IPS DF 6.9 (cell line): ENCODE measurements at regions not wholly inside any gene's neighbourhood (a gene's known extent, or its start where the extent isn't known, plus 50 kb on each side); places are given as distances from the start of the nearest gene placed in this dataset.

Experiments used
- DNase-seq: peaks from one replicate; pipeline ENCODE4 v3.0.0-alpha.2; 2013; ENCODE audit warnings: low read depth, low spot score
- H3K27ac ChIP-seq: one replicate; pipeline ENCODE4 v1.5.1; 2013; ENCODE audit warnings: low read length, control low read depth
- H3K27me3 ChIP-seq: 2 replicates; pipeline ENCODE4 v1.6.1; 2013; ENCODE audit warnings: mild to moderate bottlenecking, low read length; ENCODE audit not compliant: control insufficient read depth, insufficient read depth
- H3K36me3 ChIP-seq: 2 replicates; pipeline ENCODE4 v1.6.1; 2013; ENCODE audit warnings: low read length; ENCODE audit not compliant: control insufficient read depth, insufficient read depth
- H3K4me1 ChIP-seq: 2 replicates; pipeline ENCODE4 v1.6.1; 2013; ENCODE audit warnings: low read length; ENCODE audit not compliant: control insufficient read depth, insufficient read depth
- H3K4me3 ChIP-seq: 2 replicates; pipeline ENCODE4 v1.5.1; 2013; ENCODE audit warnings: mild to moderate bottlenecking, low read length
- H3K9me3 ChIP-seq: 2 replicates; pipeline ENCODE4 v1.6.1; 2013; ENCODE audit warnings: low read length, inconsistent platforms; ENCODE audit not compliant: control insufficient read depth, insufficient read depth
- WGBS: extraction: QIAGEN DNeasy Blood & Tissue Kit; methylation state at CpG from one replicate; pipeline ENCODE4 v1.1.7; 2013; ENCODE audit warnings: mixed read lengths, missing lambda C conversion rate; ENCODE audit not compliant: insufficient read length, insufficient coverage; 5-methylcytosine and 5-hydroxymethylcytosine counted together

DNA sequence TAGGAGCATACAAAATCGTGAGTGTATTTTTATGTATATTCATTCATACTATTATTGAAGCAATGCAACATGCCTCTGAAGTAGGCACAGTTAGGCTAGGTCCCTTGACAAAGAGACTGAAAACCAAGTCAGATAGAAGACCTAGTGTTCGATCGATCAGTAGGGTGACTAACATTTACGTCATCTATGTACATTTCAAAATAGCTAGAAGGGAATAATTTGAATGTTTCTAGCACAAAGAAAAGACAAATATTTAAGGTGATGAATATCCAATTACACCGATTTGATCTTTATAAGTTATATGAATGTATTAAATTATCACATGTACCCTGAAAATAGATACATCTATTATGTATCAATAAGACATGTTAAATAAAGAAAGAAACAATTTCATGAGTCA lies 610.1 kb downstream of the TOX3 start:
- WGBS: no CpG with 5 or more reads among the region's 5 CpGs
- no peaks in the 10 kb centered on the region for H3K36me3 ChIP-seq

DNA sequence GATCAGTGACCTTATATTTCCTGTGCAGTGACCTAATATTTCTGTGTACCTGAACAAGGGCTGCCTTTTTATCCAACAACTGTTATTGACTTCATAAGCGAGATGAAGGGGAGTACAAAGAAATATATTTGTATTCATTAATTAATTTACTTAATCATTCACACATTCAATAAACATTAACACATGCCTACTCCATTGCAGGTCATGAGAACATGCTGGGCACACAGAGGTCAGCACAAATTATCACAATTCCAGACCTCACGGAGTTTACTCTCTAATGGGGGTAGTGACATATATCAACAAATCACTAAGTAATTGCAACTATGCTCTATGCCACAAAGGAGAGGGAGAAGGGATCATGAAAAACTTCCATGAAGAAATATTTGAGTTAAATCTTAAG lies 614.6 kb downstream of the TOX3 start:
- no peak for DNase-seq
- Histone ChIP-seq H3K4me1 (no peaks in the 10 kb centered on the region), H3K27ac (no peak overlapping the region), H3K36me3 (no peaks in the 10 kb centered on the region), H3K27me3 (no peaks in the 10 kb centered on the region), H3K9me3 (no peaks in the 10 kb centered on the region), H3K4me3 (no peak overlapping the region)
- no CpG with 5 or more reads among the region's 2 CpGs for WGBS

More for the DNA sequence above, 610.1 kb downstream of the TOX3 start:
- H3K4me1 ChIP-seq: peaks cover 6% of the 10 kb centered on the region
- DNase-seq: no peak
- no peaks in the 10 kb centered on the region for H3K27me3 ChIP-seq
- H3K4me3 ChIP-seq: no peak overlapping the region
- no peak overlapping the region for H3K27ac ChIP-seq
- no peaks in the 10 kb centered on the region for H3K9me3 ChIP-seq

DNA sequence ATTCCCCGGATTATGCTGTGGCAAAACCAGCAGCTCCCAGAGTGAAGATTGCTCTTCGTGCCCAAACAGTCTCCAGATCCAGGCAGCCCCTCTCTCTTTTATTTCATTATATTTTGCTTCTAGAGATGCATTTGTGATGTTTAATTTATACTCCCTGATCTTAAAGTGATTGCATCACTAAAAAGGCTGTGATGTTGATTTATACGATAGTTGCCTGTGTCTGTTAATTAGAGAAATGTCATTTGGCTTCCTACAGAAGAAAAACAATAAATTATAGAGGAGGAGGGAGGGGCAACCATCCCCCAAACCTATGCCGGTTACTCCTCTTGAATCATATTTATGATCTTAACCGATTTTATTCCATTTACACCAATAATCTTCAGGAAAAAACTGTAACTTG lies 615.3 kb downstream of the TOX3 start:
- no CpG with 5 or more reads among the region's 5 CpGs for WGBS
- H3K27ac ChIP-seq: no peak overlapping the region
- no peak for DNase-seq

DNA sequence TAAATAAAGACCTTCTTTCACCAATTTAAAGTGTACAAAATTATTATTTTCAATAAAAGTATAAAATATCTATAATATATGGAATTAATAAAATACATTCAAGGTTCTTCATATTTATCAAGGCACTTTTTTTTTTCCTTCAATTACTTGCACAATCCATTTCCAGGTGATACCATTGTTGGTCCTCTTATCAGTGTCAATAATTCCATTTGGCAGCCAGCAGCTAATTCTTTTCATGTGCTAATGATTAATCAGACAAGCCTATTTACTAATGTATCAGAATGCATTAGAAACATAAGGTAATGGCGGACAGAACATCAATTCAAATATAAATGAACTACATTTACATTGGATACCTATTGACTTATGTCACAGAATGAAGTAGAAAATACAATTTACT lies 622.2 kb downstream of the TOX3 start:
- no peak for DNase-seq
- H3K27ac ChIP-seq: no peak overlapping the region
- no peaks in the 10 kb centered on the region for H3K36me3 ChIP-seq
- no peaks in the 10 kb centered on the region for H3K4me1 ChIP-seq
- H3K4me3 ChIP-seq: no peak overlapping the region
- no peaks in the 10 kb centered on the region for H3K27me3 ChIP-seq
- no peaks in the 10 kb centered on the region for H3K9me3 ChIP-seq
- WGBS: no CpG with 5 or more reads among the region's 1 CpG

More for the DNA sequence above, 615.3 kb downstream of the TOX3 start:
- H3K4me3 ChIP-seq: no peak overlapping the region
- H3K27me3 ChIP-seq: no peaks in the 10 kb centered on the region
- H3K4me1 ChIP-seq: no peaks in the 10 kb centered on the region
- no peaks in the 10 kb centered on the region for H3K36me3 ChIP-seq
- H3K9me3 ChIP-seq: no peaks in the 10 kb centered on the region

- Histone ChIP-seq H3K4me1 (no peaks in the 10 kb centered on the region), H3K27me3 (no peaks in the 10 kb centered on the region), H3K9me3 (no peaks in the 10 kb centered on the region), H3K27ac (no peak overlapping the region), H3K4me3 (no peak overlapping the region), H3K36me3 (no peaks in the 10 kb centered on the region)
- DNase-seq: no peak
- WGBS: no CpG with 5 or more reads among the region's 3 CpGs
Measured at GRCh38 chr16:51922476-51922875, 624.5 kb downstream of the TOX3 start.

DNA sequence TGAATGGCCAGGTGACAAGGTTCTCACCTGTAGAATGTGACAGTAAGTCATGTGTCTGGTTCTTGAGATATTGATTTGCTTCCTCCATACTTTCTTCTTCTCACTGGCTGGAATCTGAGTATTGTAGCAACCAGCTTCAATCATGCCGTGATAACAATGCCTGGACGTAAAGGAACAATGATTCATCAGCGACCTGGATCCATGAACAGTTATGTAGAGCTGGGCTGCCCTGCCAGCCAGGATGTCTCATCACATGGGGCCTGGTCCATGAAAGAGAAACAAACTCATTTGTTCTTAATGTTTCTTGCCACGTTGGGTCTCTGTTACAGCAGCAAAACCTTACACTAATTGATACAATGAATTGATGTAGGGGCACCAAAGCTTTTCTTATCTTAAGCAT lies 627.2 kb downstream of the TOX3 start:
- no peak overlapping the region for H3K4me3 ChIP-seq
- H3K36me3 ChIP-seq: no peaks in the 10 kb centered on the region
- H3K9me3 ChIP-seq: no peaks in the 10 kb centered on the region
- no CpG with 5 or more reads among the region's 4 CpGs for WGBS
- H3K4me1 ChIP-seq: no peaks in the 10 kb centered on the region; the same call in 1 of the 2 replicates
- no peaks in the 10 kb centered on the region for H3K27me3 ChIP-seq
- DNase-seq: no peak
- H3K27ac ChIP-seq: no peak overlapping the region

DNA sequence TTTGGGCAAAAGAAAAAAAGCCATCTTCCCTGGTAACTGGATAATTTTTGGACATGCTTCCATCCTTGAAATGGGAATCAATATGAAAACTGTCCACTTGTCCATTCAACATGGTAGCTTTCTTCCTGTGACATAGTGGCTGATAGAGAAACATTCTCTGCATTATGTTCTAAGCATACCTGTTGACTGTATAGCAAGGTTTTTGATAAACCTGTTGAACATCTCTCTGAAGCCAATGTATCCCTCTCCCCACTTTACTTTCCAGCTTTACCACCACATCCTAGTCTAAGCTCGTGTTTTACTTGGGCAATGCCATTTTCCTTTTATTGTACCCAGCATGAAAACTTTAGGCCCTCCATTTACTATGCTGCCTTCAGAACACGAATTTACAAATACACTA lies 630.1 kb downstream of the TOX3 start:
- Histone ChIP-seq H3K36me3 (no peaks in the 10 kb centered on the region), H3K9me3 (no peaks in the 10 kb centered on the region), H3K27me3 (no peaks in the 10 kb centered on the region), H3K4me1 (no peaks in the 10 kb centered on the region; the same call in 1 of the 2 replicates), H3K4me3 (no peak overlapping the region), H3K27ac (no peak overlapping the region)
- DNase-seq: no peak
- no CpG with 5 or more reads among the region's 2 CpGs for WGBS

DNA sequence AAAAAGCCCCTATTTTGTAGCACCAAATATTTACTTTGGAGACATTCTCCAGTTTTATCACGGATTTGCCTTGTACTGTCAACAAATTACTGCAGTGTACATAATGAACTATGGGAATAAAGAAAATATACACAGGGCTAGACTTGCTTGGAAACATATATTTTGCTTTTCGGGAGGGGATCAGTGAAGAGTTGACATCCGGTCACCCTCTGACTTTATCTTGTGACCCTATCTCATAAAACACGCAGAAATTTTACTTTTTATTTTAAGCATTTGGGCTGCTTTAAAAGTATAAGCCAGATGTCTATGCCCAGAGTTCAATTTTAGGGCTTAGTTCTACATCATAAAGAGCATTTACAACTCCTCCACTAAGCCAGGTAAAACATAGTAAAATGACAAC lies 630.7 kb downstream of the TOX3 start:
- Histone ChIP-seq H3K27ac (no peak overlapping the region), H3K36me3 (no peaks in the 10 kb centered on the region), H3K4me3 (no peak overlapping the region), H3K4me1 (no peaks in the 10 kb centered on the region; the same call in 1 of the 2 replicates), H3K27me3 (no peaks in the 10 kb centered on the region), H3K9me3 (no peaks in the 10 kb centered on the region)
- DNase-seq: no peak
- no CpG with 5 or more reads among the region's 4 CpGs for WGBS

- no peak for DNase-seq
- H3K27me3 ChIP-seq: no peaks in the 10 kb centered on the region
- no peaks in the 10 kb centered on the region for H3K9me3 ChIP-seq
- H3K4me3 ChIP-seq: no peak overlapping the region
- no peak overlapping the region for H3K27ac ChIP-seq
- no peaks in the 10 kb centered on the region for H3K36me3 ChIP-seq
- no peaks in the 10 kb centered on the region for H3K4me1 ChIP-seq
Measured at GRCh38 chr16:51907680-51908079, 639.3 kb downstream of the TOX3 start.

- no peak overlapping the region for H3K4me3 ChIP-seq
- DNase-seq: no peak
- H3K27ac ChIP-seq: no peak overlapping the region
- H3K36me3 ChIP-seq: no peaks in the 10 kb centered on the region
- no peaks in the 10 kb centered on the region for H3K9me3 ChIP-seq
- no peaks in the 10 kb centered on the region for H3K4me1 ChIP-seq
- H3K27me3 ChIP-seq: no peaks in the 10 kb centered on the region
- no CpG with 5 or more reads among the region's 3 CpGs for WGBS
Measured at GRCh38 chr16:51900221-51900780, 646.6 kb downstream of the TOX3 start.

DNA sequence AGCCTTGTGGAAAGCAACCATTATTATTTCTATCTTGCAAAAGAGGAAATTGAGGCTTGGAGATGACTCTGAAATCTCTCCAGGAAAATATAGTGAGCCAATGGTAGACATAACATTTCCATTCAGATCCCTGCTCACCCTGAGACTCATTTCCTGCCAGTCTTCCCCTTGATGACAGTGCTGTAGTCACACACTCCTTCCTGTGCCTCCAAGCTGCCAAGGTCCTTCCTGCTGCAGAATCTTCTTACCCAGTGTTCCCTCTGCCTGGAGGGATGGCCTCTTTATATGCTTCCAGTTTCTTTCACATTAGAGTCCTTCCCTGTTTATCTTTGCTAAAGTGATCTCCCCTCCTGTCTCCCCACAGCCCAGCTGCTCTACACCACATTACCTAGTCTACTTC lies 648.1 kb downstream of the TOX3 start:
- H3K4me3 ChIP-seq: no peak overlapping the region
- H3K27ac ChIP-seq: no peak overlapping the region
- H3K36me3 ChIP-seq: no peaks in the 10 kb centered on the region
- no peaks in the 10 kb centered on the region for H3K9me3 ChIP-seq
- no peak for DNase-seq
- H3K4me1 ChIP-seq: no peaks in the 10 kb centered on the region
- H3K27me3 ChIP-seq: no peaks in the 10 kb centered on the region
